NCI-H2107 treated with DMSO at 0.1 percent for 48 hours (cell line): ENCODE measurements at regions not wholly inside any gene's neighbourhood (a gene's known extent, or its start where the extent isn't known, plus 50 kb on each side); places are given as distances from the start of the nearest gene placed in this dataset.
"Not testable (repeated sequence)": the region's sequence is repeated elsewhere in the genome, so short reads cannot be mapped to it uniquely, and the experiment has no call there.

Source experiments
- DNase-seq: peaks from one replicate; lab custom pipeline; 2025; ENCODE audit not compliant: unreplicated experiment; lab: John Stamatoyannopoulos, UW

DNA sequence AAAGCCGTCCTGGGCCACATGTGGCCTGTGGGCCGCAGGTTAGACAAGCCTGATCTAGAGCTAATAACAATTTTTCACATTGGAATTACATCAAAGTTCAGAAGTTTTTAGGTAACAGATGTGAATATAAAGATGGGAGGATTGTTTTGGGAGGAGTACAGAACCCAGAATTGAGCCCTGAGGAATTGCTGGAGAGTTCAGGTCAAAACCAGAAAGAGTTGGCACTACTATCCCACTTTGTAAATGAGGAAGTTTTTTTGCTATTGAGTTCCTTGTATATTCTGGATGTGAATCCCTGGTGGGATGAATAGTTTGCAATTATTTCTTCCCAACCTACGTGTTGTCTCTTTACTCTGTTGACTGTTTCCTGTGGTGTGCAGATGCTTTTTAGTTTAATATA lies 109.5 kb upstream of the LIPC start:
- no peak for DNase-seq

DNA sequence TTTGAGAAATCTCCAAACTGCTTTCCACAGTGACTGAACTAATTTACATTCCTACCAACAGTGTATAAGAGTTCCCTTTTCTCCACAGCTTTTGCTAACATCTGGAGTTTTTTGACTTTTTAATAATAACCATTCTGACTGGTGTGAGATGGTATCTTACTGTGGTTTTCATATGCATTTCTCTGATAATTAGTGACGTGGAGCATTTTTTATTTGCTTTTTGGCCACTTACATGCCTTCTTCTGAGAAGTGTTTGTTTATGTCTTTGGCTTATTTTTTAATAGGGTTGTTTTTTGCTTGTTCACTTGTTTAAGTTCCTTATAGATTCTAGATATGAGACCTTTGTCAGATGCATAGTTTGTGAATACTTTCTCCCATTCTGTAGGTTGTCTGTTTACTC lies 108.5 kb upstream of the LIPC start:
- not testable (repeated sequence) for DNase-seq

DNA sequence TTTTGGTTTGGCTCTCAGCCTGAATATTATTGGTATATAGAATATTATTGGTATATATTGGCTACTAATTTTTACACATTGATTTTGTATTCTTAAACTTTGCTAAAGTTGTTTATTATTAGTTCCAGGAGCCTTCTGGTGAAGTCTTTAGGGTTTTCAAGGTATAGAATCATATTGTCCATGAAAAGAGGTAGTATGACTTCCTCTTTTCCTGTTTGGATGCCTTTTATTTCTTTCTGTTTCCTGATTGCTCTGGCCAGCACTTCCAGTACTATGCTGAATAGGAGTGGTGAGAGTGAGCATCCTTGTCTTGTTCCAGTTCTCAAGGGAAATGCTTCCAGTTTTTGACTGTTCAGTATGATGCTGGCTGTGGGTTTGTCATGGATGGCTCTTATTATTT lies 107.3 kb upstream of the LIPC start:
- DNase-seq: no peak

DNA sequence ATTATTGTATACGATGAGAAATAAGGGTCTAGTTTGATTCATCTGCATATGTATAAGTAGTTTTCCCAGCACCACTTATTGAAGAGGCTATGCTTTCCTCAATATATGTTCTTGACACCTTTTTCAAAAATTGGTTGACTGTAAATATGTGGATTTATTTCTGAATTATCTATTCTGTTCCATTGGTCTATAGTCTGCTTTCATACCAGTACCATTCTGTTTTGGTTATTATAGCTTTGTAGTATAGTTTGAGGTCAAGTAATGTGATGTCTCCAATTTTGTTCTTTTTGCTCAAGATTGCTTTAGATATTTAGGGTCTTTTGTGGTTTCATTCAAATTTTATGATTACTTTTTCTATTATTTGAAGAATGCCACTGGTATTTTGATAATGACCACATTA lies 103.8 kb upstream of the LIPC start:
- no peak for DNase-seq

DNA sequence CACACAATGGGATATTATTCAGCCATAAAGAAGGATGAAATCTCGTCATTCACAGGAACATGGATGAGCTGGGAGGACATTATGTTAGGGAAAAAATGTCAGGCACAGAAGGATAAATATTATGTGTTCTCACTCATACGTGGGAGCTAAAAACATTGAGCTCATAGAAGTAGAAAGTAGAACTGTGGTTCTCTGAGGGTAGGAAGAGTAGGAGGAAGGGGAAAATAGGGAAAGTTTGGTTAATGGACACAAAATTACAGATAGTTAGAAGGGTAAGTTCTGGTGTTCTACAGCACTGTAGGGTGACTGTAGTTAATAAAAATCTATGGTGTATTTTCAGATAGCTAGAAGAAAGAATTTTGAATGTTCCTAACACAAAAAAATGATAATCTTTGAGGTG lies 102.6 kb upstream of the LIPC start:
- DNase-seq: no peak

DNA sequence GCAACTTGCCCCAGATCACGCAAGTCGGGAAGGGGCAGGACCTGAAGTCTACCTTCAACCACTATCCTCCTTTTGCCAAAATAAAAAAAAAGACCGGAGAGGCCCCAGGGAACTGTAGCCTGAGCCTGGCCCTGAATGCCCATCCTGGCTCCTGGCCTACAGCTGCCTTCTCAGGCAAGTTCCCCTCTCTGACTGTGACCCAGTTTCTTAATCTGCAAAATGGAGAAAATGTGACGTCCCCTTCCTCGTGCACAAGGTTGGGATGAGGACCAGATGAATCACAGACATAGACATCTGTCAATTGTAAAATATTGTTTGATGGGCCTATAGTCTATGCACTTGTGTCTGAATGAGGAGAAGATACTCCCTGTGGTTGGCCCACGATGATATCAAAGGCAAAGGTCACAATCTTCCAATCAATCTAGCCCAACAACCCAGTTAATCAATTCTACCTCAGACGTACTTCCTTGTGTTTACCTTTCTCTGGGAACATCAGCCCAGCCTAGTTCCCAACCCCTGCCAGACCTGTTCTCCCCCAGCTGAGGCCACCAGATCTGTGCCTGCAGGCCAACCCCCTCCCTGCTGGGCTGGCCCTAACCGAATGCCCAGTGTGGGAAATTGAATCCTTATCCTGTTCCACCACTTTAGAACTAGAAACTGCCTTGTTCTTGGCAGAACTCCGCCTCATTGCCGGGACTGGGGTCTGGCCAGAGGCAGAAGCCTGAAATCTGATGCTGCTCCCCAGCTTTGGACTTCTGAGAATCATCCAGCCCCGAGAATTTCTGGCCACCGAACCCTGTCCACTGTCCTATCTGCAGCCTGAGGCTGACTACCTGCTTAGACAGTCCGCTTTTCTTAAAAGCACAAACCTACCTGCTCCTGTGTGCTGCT lies 101.8 kb upstream of the LIPC start:
- DNase-seq: no peak

DNA sequence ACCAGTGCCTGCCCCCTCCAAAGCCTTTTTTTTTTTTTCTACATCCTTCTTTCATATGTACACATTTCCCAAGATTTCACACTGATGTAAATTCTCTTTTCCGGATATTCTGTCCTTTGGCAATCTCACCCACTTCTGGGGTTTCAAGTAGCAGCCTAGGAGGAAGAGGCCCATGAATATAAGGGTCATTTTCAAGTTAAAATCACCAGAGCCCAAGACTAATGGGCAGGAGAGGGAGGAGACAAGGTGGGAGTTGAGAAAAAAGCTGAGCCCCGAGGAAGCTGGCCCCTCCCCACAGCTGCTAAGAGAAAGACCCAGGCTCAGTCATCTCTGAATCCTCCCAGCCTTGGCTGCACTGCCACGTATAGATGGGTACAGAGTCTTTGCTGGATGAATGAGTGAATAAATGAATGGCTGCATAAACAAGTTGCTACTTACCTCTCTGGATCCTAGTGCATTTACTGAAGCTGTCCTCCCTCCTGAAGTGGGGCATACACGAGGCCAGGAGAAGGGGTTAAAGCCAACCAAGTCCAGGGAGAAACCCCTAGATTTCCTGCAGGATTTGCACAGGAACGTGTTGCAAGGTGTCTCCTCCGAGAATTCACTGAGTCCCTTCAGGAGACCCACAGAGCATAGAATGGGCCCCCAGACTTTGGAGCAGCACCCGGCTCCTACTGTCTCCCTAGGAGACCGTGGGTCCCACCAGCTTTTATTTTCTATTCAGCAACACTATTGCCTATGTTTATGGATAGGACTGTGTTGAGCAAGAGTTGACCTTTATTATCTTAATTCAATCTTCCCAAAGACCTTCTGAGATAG lies 100.8 kb upstream of the LIPC start:
- no peak for DNase-seq

DNA sequence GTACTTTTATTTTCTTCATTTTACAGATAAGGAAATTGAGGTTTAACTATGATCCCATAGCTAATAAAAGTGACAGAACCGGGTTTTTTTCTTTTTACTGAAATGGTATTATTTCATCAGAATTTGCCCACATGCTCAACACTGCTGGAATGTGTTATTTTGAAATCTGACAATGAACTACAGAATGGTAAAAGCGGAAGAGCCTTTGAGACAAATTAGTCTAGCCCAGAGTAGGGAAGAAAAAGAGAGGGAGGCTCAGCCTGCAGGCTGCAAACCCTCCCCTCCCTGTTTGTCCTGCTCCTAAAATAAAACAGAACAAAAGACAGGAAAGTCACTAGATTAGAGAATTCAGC lies 100.3 kb upstream of the LIPC start:
- no peak for DNase-seq

DNA sequence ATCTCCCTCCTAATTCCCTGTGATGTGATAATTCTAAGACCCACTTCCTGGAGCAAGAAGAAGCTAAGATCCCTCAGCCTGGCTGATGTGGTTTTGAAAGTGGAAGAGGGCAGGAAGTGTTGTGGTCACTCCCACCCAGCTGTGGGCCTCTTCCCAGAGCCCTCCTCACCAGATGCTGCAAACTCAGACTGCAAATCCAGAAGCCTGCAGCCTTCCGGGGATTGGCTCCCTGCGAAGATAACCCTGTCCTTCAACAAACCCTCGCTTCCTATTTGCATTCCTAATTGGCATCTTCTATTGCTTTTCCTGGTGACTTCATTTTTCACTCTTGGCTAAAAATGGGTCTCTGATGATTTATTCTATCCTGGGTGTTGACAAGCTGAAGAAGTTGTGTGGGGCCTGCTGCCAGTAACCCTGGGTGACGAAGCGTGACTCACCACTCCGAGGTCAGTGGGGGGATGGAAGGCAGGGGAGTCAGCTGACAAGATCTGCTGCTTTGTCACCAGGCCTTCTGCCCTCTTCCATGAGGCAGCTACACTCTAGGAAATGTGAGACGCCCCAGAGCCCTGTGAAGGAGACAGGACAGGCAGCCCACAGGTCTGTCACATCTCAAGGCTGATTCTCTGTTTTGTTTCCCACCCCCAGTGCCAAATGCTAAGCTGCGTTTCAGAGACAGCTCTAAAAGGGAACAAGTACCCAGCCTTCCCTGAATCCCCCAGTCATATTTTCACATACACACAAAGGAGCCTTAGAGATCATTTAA lies 99.7 kb upstream of the LIPC start:
- DNase-seq: peak; percentile 84

DNA sequence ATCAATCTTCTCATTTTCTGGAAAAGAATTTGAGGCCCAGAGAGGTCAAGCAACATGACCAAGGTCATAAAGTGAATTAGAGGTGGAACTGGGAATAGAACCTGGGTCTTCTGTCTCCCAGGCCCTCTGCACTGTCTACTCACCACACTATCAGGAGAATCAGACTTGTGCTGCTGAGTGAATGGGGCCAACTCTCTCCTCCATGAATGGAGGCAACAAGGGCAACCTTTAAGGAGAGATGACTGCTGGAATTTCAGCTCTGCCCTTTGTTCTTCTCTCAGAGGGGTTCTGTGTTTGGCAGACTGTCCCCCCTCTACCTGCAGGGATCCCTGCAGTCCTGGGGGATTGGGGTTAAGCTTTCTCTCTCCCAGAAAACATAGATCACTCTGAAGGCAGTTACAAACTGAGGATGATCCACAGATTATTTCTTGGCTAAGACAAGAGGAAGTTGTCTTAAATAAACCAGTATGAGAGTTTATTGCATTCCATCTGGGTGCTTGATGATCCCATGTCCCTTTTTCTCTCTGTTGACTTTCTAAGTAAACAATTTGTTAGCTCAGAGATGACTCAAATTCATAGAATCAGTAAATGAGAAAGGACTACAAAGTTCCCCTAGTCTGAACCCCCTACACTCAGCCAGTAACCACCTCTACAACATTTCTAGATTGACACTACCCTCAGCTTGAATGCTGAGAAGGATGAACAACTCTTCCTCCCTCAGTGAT lies 99.0 kb upstream of the LIPC start:
- no peak for DNase-seq

DNA sequence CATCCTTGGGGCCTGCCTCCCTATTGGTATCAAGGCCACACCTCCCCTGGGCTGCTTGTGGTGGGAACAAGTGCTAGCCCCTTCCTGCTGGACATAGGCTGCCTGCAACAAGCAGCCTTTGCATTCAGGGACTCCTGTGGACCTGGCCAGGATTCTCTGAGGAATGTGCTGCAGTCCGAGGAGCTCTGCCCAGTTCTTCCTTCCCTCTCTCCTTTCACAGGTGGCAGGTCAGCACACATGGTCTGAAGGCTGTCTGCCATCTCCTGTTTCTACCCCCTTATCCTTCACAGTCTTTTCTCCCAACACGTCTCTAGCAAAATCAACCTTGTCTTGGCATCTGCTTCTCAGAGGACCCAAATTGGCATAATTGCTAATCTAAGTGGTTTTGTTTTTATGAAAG lies 97.0 kb upstream of the LIPC start:
- DNase-seq: no peak

DNA sequence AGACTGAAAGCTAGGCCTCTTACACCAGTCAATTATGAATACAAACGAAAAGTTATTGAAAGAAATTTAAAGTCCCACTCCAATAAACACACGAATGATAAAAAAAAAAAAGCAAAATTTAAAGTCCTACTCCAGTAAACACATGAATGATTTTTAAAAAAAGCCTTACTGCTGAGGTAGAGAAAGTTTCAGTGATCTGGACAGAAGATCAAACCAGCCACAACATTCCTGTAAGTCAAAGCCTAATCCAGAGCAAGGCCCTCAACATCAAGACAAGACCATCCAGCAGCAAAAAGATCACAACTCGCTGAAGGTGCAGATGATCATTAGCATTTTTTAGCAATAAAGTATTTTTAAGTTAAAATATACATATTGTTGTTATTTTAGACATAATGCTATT lies 95.6 kb upstream of the LIPC start:
- no peak for DNase-seq

DNA sequence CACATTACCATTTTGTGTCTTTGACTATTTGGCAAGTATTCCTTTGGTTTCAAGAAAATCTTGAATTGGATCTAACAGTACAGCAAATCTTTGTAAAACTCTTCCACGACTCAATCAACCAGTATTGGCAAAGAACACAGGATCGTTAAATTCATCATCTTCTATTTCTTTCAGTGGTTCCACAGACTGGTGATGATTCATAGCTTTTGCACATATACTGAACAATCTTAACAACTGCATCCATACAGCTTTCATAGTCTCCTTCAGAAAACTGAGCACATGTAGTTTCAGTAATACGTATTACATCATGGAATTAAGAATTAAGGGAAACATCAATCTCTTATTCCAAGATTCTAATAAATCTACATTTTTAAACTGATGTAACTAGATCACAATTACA lies 91.6 kb upstream of the LIPC start:
- no peak for DNase-seq

DNA sequence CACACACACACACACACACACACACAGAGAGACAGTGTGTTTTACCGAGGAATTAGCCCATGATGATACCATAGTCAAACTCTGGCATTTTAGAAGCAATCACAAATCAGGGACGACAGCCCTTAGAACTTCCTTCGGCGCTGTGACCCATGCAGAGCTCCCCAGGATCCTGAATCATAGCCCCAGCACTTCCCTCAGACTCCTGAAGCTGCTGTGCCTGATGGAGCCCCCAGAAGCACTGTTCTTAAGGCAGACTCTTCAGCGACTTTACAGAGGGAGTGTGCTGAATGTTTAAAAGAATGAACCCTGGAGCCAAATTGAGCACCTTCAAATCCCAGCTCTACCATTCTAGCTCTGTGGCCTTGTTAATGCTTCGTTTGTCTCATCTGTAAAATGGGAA lies 89.3 kb upstream of the LIPC start:
- no peak for DNase-seq

DNA sequence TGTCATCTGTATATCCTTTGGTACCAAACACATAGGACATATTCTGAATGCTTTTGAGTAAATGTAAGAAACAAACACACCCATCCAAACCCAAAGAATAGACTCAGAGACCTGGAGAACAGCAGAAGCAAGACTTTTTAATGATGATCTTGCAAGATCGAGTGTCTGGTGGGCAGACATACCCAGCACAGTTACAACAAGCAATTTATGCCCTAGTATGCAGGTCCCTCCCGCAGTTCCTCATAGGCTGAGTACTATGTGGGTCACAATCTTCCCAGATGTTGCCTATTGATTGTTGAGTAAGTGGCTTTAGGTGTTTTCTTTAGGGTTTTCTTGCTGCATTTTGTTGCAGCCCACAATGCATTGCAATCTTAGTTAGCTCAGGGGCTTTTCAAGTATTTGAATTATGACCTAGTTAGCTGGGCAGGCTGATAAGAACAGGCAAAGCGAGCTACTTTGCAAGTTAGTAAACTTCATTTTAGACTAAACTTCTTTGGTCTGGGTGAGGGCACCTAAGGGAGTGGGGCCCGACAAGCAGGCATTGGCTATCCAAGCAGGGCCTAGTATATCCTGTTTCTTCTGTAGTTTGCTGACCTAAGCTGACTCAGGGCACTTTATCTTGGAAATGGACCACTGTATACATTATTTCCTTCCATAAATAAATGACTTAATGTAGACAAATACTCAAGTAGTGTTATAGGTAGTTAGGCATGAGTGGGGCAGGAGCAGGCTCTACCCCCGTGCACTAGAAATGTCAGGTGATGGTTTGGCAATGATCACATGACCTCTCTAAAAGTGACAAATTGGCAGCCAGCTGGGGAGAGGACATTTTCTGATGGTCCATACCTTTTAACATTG lies 87.3 kb upstream of the LIPC start:
- no peak for DNase-seq

DNA sequence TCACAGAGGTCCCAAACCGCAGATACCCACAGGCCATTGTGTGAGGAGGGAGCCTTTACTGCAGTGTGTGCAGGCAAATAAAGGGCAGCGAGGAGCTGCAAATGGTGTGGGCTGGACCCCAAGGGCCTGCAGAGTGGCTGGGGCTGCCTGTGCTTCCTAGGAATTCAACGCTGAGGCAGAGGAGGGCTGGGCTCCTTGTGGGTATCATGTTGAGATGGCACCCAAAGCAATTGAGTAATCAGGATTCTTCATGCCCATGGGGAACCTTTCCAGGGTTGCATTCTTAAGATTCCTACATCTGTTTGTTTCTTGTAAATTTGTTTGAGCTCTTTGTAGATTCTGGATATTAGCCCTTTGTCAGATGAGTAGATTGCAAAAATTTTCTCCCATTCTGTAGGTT lies 85.4 kb upstream of the LIPC start:
- no peak for DNase-seq

DNA sequence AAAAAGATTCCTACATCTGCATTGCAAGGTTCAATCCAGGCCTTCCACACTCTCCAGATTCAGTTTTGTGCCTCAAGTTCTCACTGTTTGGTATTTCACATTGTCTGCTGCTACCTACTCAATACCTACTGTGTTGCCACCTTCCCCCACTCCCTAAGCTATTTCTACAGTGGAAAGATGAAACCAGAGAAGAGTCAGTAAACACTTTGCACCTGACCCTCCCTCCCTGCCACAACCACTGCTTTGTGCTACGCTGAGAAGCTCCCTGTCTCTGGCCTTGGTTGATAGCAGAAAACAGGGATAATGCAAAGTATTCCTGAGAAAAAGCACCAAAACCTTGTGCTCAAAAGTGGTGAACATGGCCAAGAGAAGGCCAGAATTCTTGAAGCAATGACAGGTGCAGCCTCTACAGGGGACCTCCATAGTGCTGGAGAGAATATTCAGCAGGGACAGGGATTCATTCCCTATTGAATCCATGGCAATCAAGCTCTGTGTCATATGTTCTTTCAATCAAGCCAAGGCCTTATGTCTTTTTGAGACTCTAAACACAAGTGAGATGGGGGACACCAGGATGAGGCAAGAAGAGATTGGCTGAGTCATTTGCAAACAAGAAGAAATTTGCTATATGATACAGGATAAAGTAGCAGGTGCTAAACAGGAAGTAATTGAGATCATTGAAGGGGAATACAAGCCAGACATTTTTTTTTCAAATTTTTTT lies 83.5 kb upstream of the LIPC start:
- DNase-seq: peak; percentile 79

DNA sequence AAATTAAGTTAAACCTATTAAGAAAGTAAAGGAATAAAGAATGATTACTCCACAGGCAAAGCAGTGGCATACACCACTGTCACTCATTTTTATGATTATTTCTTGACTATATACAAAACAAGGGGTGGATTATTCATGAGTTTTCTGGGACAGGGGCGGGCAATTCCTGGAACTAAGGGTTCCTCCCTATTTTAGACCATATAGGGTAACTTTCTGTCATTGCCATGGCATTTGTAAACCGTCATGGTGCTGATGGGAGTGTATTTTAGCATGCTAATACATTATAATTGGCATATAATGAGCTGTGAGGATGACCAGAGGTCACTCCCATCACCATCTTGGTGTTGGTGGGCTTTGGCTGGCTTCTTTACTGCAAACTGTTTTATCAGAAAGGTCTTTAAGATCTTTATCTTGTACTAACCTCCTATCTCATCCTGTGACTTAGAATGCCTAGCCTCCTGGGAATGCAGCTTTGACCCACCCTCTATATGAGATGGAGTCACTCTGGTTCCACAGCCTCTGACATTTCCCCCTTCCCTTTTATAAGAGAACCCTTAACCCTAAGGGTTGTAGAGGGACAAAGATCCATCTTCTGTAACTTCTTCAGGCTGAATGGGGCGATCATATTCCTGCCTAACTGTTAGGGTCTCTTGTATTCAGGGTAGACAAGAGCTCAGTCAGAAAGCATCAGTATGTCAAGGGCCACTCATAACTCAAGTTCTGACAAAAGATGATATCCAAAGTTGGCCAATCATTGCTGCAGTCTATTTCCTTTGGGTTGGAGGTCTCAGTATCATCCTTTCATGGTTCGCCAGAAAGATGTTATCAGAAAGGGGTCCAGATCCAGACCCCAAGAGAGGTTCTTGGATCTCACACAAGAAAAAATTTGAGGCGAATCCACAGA lies 79.5 kb upstream of the LIPC start:
- DNase-seq: no peak
